ENCODE measurements at regions not wholly inside any gene's neighbourhood (a gene's known extent, or its start where the extent isn't known, plus 50 kb on each side); places are given as distances from the start of the nearest gene placed in this dataset.

GRCh38 chr9:13501018-13501417 is 221.5 kb upstream of the MPDZ start (continued):
- TF ChIP-seq ZNF710 (CRISPR knock-in tag; IDR thresholded peaks at IDR 0.05; ENCODE audit: borderline replicate concordance) (no peak), EHMT2 (IDR thresholded peaks at IDR 0.05; ENCODE audit: borderline replicate concordance, low read depth, low read length) (no peak)

GRCh38 chr9:13500034-13500433 is 220.5 kb upstream of the MPDZ start:
- in situ Hi-C loops (cut with HindIII; ENCODE audit: extremely low pct_ligation_motif_present, low pct_unique_long_range_greater_than_20kb) = no loop called here
- no peaks in the 10 kb centered on the region for H3K79me2 ChIP-seq (ENCODE audit: insufficient read depth, low read length)
- no peaks in the 10 kb centered on the region for H3K27me3 ChIP-seq (ENCODE audit: control insufficient read depth in 1 of 2, insufficient read depth in 2 of 2, low read length in 2 of 2)
- H3K4me1 ChIP-seq (ENCODE audit: insufficient read depth, low read length) = no peaks in the 10 kb centered on the region
- BruUV-seq (replicated peaks) = no TSS peak
- POLR2A ChIA-PET = no interaction called here
- H3K9ac ChIP-seq (ENCODE audit: insufficient read depth, low read depth, low read length) = no peak overlapping the region
- no peaks in the 10 kb centered on the region for H3K36me3 ChIP-seq (replicated peaks in 1 of 2; ENCODE audit: control insufficient read depth in 1 of 2, insufficient read depth in 2 of 2, low read length in 2 of 2)
- CTCF ChIA-PET (ENCODE audit: low intra/inter-chr PET ratio, low total read pairs) = no interaction called here
- H3K4me3 ChIP-seq (replicated peaks in 1 of 3; ENCODE audit: insufficient read depth in 1 of 3, low read depth in 2 of 3, low read length in 3 of 3) = no peak overlapping the region
- no peak overlapping the region for H2AFZ ChIP-seq (ENCODE audit: low read length)
- 0% methylated on average over 1 of the region's 1 CpG for WGBS (ENCODE audit: low lambda C conversion rate)
- FAIRE-seq = no peak
- H3K4me2 ChIP-seq (ENCODE audit: low read depth, low read length) = no peak overlapping the region
- no peak overlapping the region for H3K27ac ChIP-seq (ENCODE audit: extremely low read length, insufficient read depth, low read length)
- no peaks in the 10 kb centered on the region for H4K20me1 ChIP-seq (ENCODE audit: insufficient read depth, low read length)
- intact Hi-C loops (cut with micrococcal nuclease; ENCODE audit: unreplicated experiment) = no loop called here
- DNase-seq (ENCODE audit: low spot score) = no peak
- no peaks in the 10 kb centered on the region for H3K9me3 ChIP-seq (ENCODE audit: low read length)
- no peak for ATAC-seq
- TF ChIP-seq ZMAT5 (CRISPR knock-in tag; IDR thresholded peaks at IDR 0.05; ENCODE audit: borderline replicate concordance, low read depth) (no peak), ZNF883 (CRISPR knock-in tag; IDR thresholded peaks at IDR 0.05; ENCODE audit: not compliant biosample characterization) (no peak), HCFC1 (IDR thresholded peaks at IDR 0.05; ENCODE audit: low read depth, low read length) (no peak), AFF4 (CRISPR knock-in tag; IDR thresholded peaks at IDR 0.05) (no peak), HDAC1 (CRISPR knock-in tag; IDR thresholded peaks at IDR 0.05) (no peak), ARNT (IDR thresholded peaks at IDR 0.05) (no peak), PPARG (CRISPR knock-in tag; conservative IDR thresholded peaks at IDR 0.05) (no peak), ZNF34 (CRISPR knock-in tag; IDR thresholded peaks at IDR 0.05; ENCODE audit: borderline replicate concordance) (no peak), ZNF101 (CRISPR knock-in tag; IDR thresholded peaks at IDR 0.05; ENCODE audit: borderline replicate concordance, low read depth) (no peak), MAZ (IDR thresholded peaks at IDR 0.05; ENCODE audit: borderline replicate concordance, low read depth, low read length) (no peak), MAZ (CRISPR knock-in tag; IDR thresholded peaks at IDR 0.05; ENCODE audit: low read depth) (no peak), POLR2A (IDR thresholded peaks at IDR 0.05; ENCODE audit: insufficient read depth in 1 of 2, low read depth in 2 of 2, low read length in 2 of 2) (no peak), CTCF (CRISPR knock-in tag; IDR thresholded peaks at IDR 0.05) (no peak), TEF (CRISPR knock-in tag; IDR thresholded peaks at IDR 0.05) (no peak)
